ENCODE measurements at regions not wholly inside any gene's neighbourhood (a gene's known extent, or its start where the extent isn't known, plus 50 kb on each side); places are given as distances from the start of the nearest gene placed in this dataset.
A peak's percentile ranks its signal among the peaks of the same experiment; 100 is the strongest.

GRCh38 chr16:85300406-85300968, 188.2 kb upstream of the CIBAR2 start:
- Histone ChIP-seq H3K27me3 (peaks cover 0 to 3% (median 0%) of the 10 kb centered on the region in 3 donors), H3K27ac (no peak overlapping the region), H3K4me1 (peaks cover 25 to 62% (median 46%) of the 10 kb centered on the region in 4 donors), H3K4me3 (no peak overlapping the region), H3K36me3 (no peaks in the 10 kb centered on the region), H3K9me3 (no peaks in the 10 kb centered on the region)
- intact Hi-C loops (cut with DNase I; ENCODE audit: low total_unique reads): no loop called here
- no peak for TF ChIP-seq POLR2AphosphoS5 (IDR thresholded peaks at IDR 0.05)
- no peak for TF ChIP-seq CTCF (IDR thresholded peaks at IDR 0.05)
- TF ChIP-seq EP300 (IDR thresholded peaks at IDR 0.05): no peak
- TF ChIP-seq POLR2A (IDR thresholded peaks at IDR 0.05): no peak
- no peak for DNase-seq
- WGBS, 5 donors: 84 to 90% (median 86%) methylated on average over 20 of the region's 20 CpGs

DNA sequence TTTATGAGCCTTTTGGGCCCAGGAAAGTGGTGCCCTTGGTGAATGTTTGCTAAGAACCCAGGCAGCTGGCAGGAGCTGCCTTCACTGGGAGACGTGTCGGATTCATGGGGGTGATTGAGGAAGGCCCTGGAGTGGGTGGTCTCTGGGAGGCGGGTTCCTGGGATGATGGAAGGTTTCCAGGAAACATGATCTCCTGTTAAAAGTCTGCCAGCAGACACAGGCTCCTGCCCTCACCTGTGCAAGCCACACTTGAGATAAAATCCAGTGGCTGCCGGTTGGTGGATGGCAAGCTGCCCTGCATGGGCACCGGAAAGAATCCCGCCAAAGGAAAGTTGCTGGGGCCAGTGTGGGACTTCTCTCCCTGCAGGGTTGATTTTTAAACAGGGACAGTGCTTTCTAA, 189.0 kb upstream of the CIBAR2 start:
- intact Hi-C loops (cut with DNase I; ENCODE audit: low total_unique reads): no loop called here
- peak; percentile 34 to 82 for DNase-seq

DNA sequence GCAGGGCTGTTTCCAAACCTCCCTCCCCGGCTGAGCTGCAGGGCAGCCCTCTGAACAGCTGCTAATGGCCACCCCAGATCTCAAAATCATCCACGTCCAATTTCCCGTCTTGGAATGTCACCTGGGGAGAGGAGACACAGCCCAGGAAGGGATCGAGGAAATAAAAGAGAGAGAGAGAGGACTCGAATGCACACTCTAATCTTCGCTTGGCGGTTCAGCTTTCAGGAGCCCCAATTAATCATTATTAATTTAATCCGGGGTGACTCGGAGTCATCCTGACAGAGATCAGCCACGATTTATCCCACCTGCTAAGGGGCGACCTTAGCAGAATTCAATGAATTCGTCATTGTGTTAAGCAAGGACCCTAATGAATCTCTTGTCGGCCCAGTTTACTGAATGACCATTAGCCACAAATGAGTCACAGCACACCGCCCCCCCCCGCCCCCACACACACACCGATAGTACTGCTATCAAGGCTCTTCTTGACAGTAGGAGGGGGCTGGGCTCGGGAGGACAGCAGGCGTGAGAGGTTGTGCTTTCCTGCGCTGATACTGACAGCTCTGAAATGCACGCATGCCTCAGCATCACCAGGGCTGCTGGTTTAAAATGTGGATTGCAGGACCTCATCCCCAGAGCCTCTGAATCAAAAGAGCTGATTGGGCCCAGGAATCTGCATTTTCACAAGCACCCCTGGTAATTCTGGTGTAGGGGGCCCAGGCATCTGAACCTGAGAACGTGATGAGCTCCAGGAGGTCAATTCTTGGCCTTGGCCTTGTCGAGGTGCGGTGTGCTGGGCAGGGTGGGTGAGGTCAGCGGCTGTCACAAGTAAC, 190.0 kb upstream of the CIBAR2 start:
- Histone ChIP-seq H3K9me3 (no peaks in the 10 kb centered on the region), H3K4me3 (no peak overlapping the region), H3K4me1 (peaks cover 42 to 69% (median 59%) of the 10 kb centered on the region in 4 donors), H3K27ac (peak overlapping the region in 2 of 5 donors; percentile 24 to 40), H3K36me3 (no peaks in the 10 kb centered on the region), H3K27me3 (peaks cover 0 to 3% (median 0%) of the 10 kb centered on the region in 3 donors)
- WGBS, 5 donors: 38 to 56% (median 41%) methylated on average over 22 to 24 of the region's 24 CpGs
- intact Hi-C loops (cut with DNase I; ENCODE audit: low total_unique reads): no loop called here
- TF ChIP-seq POLR2AphosphoS5 (IDR thresholded peaks at IDR 0.05) (no peak), EP300 (IDR thresholded peaks at IDR 0.05) (no peak), POLR2A (IDR thresholded peaks at IDR 0.05) (no peak), CTCF (IDR thresholded peaks at IDR 0.05) (no peak)
- peak in 1 of 2 donors; percentile 50 for DNase-seq

More for the DNA sequence above, 189.0 kb upstream of the CIBAR2 start:
- peaks cover 33 to 69% (median 53%) of the 10 kb centered on the region in 4 donors for H3K4me1 ChIP-seq
- TF ChIP-seq EP300 (IDR thresholded peaks at IDR 0.05) (no peak), POLR2A (IDR thresholded peaks at IDR 0.05) (no peak), CTCF (IDR thresholded peaks at IDR 0.05) (no peak), POLR2AphosphoS5 (IDR thresholded peaks at IDR 0.05) (no peak)
- 33 to 53% (median 39%) methylated on average over 6 of the region's 6 CpGs for WGBS, 5 donors
- no peak overlapping the region for H3K4me3 ChIP-seq
- H3K27me3 ChIP-seq: peaks cover 0 to 3% (median 0%) of the 10 kb centered on the region in 3 donors
- H3K9me3 ChIP-seq: no peaks in the 10 kb centered on the region
- H3K36me3 ChIP-seq: no peaks in the 10 kb centered on the region
- peak overlapping the region in 3 of 5 donors; percentile 13 to 40 (median 37) for H3K27ac ChIP-seq

GRCh38 chr16:85302848-85303353, 190.6 kb upstream of the CIBAR2 start:
- H3K27ac ChIP-seq: no peak overlapping the region
- H3K27me3 ChIP-seq: peaks cover 0 to 3% (median 0%) of the 10 kb centered on the region in 3 donors
- WGBS, 5 donors: 36 to 68% (median 65%) methylated on average over 10 to 26 of the region's 26 CpGs
- DNase-seq: no peak
- H3K36me3 ChIP-seq: no peaks in the 10 kb centered on the region
- intact Hi-C loops (cut with DNase I; ENCODE audit: low total_unique reads): no loop called here
- H3K4me3 ChIP-seq: peak overlapping the region in 2 of 4 donors; percentile 13 to 31
- TF ChIP-seq EP300 (IDR thresholded peaks at IDR 0.05): no peak
- no peak for TF ChIP-seq CTCF (IDR thresholded peaks at IDR 0.05)
- TF ChIP-seq POLR2A (IDR thresholded peaks at IDR 0.05): no peak
- no peak for TF ChIP-seq POLR2AphosphoS5 (IDR thresholded peaks at IDR 0.05)
- peaks cover 42 to 72% (median 63%) of the 10 kb centered on the region in 4 donors for H3K4me1 ChIP-seq
- H3K9me3 ChIP-seq: no peaks in the 10 kb centered on the region
